IgD-negative memory B cell (primary cell): ENCODE measurements at regions not wholly inside any gene's neighbourhood (a gene's known extent, or its start where the extent isn't known, plus 50 kb on each side); places are given as distances from the start of the nearest gene placed in this dataset.
"Not testable (repeated sequence)": the region's sequence is repeated elsewhere in the genome, so short reads cannot be mapped to it uniquely, and the experiment has no call there.

Source experiments
- H3K27ac Mint-ChIP-seq, 3 donors: one replicate each; pipeline ENCODE4 v1.8.0; 2020 to 2022; ENCODE audit warnings: mild to moderate bottlenecking in 3 of 3, mixed read lengths in 3 of 3, moderate library complexity in 1 of 3
- H3K27me3 Mint-ChIP-seq: one replicate; pipeline ENCODE4 v1.8.0; 2021; ENCODE audit warnings: mixed read lengths
- H3K36me3 Mint-ChIP-seq: one replicate; pipeline ENCODE4 v1.8.0; 2020; ENCODE audit warnings: mild to moderate bottlenecking, mixed read lengths
- H3K4me1 Mint-ChIP-seq, 3 donors: one replicate each; pipeline ENCODE4 v1.8.0; 2020 to 2022; ENCODE audit warnings: mixed read lengths in 3 of 3, mild to moderate bottlenecking in 1 of 3
- H3K4me3 Mint-ChIP-seq, 4 donors: one replicate each; pipeline ENCODE4 v1.8.0; 2020 to 2022; ENCODE audit warnings: mild to moderate bottlenecking in 4 of 4, mixed read lengths in 4 of 4, moderate library complexity in 3 of 4
- H3K9me3 Mint-ChIP-seq, 3 donors: one replicate each; pipeline ENCODE4 v1.8.0; 2020 to 2021; ENCODE audit warnings: mixed read lengths in 3 of 3, mild to moderate bottlenecking in 1 of 3

DNA sequence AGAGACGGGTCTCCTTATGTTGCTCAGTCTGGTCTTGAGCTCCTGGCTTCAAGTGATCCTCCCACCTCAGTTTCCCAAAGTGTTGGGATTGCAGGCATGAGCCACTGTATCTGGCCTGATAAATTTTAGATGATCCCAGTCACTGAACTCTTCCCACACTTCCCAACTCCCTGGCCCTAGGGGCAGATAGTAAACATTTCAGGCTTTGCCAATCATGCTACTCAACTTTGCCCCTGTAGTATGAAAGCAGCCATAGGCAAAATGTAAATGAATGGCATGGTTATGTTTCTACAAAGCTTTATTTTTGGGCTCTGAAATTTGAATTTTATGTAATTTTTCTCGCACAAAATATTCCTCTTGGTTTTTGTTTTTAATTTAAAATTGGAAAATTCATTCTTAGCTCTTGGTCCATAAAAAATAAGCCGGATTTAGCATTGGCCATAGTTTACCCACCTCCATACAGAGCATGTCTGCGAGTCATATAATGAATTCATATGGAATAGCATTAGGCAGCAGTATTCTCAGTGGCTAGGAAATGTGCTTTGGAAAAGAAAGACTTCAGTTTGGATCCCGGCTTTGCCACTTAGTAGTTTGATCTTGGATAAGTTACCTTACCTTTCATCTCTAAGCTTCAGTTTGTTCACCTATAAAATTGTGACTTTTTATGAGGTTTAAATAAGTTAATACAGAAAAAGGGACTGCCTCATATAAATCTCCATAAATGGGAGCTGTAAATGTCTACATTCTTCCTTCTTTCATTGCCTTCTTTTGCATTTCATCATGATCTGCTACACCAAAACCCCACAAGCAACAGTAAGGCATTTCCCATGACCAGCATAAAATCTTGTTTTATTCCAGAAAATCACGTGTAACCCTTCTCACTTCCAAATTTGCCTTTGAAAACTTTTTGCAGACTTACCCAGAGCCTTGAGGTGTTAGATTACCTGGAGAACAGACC, 360.3 kb upstream of the TPM1 start:
- Mint-ChIP-seq H3K4me3 (no peak overlapping the region), H3K4me1 (no peaks in the 10 kb centered on the region), H3K36me3 (peaks cover 4% of the 10 kb centered on the region), H3K9me3 (peaks cover 0 to 4% (median 2%) of the 10 kb centered on the region in 3 donors), H3K27me3 (peaks cover 4% of the 10 kb centered on the region), H3K27ac (no peak overlapping the region)

DNA sequence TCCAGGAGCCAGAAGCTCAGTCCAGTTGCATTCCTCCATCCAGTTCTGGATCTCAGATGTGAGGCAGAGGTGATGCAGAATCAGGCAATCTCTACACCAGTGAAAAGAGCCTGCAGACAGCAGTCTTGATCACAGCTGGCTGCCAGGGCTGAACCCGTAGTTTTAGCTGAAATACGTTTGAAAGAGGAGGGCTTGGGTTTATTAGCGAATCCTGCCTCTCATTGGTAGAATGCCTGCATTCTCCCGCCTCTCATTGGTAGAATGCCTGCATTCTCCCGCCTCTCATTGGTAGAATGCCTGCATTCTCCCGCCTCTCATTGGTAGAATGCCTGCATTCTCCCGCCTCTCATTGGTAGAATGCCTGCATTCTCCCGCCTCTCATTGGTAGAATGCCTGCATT, 359.4 kb upstream of the TPM1 start:
- H3K4me3 Mint-ChIP-seq, H3K27ac Mint-ChIP-seq, H3K9me3 Mint-ChIP-seq: not testable (repeated sequence)

DNA sequence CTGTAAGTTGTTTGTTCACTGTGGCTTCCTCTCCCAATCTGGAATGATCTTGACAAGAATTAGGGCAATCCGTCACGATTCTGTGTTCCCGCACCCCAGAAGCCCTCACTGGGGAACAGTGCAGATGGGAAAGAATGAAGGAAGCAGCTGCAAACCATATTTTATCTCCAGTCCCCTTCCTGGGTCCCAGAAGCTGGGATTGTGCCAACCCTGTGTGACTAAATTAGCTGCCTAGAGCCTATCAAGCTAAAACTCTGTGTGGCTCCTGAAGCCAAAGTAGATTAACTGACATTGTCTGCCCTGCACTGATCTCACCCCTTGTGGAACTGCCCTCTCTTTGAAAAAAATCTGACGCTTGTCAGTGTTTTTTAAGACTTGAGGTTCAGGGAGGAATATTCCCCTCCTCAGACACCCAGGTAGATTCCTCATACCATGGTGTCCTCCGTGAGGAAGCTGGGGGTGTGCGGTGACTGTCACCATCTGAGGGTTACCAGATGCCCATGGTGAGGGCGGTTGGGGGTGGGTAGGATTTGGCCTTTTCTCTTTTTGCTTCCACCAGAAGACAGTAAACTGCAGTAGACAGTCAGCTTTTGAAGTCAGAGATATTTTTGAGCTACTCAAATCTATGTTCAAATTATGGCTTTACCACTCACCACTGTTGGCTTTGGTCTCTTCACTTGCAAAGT, 358.3 kb upstream of the TPM1 start:
- Mint-ChIP-seq H3K9me3 (peaks cover 0 to 4% (median 2%) of the 10 kb centered on the region in 3 donors), H3K4me3 (no peak overlapping the region), H3K27ac (no peak overlapping the region), H3K4me1 (no peaks in the 10 kb centered on the region), H3K36me3 (peaks cover 3% of the 10 kb centered on the region), H3K27me3 (peaks cover under 1% of the 10 kb centered on the region)

More for the DNA sequence above, 359.4 kb upstream of the TPM1 start:
- H3K27me3 Mint-ChIP-seq, H3K36me3 Mint-ChIP-seq, H3K4me1 Mint-ChIP-seq: not testable (repeated sequence)

DNA sequence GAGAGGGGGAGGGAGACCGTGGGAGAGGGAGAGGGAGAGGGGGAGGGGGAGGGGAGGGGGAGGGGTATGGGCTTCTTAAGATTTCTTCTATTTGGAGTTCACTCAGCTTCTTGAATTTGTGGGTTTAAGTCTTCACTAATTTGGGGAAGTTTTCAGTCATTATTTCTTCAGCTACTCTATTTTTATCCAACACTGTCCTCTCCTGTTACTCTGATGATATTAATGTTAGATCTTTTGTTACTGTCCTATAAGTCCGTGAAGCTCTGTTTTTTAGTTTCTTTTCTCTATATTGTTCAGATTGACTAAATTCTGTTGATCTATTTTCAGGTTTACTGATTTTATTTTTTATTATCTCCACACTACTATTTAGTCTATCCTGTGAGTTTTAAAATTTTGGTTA, 351.5 kb upstream of the TPM1 start:
- no peaks in the 10 kb centered on the region for H3K36me3 Mint-ChIP-seq
- no peak overlapping the region for H3K4me3 Mint-ChIP-seq
- no peak overlapping the region for H3K27ac Mint-ChIP-seq
- H3K4me1 Mint-ChIP-seq, result no peaks in the 10 kb centered on the region
- H3K9me3 Mint-ChIP-seq, result peaks cover 0 to 3% (median 0%) of the 10 kb centered on the region in 3 donors
- no peaks in the 10 kb centered on the region for H3K27me3 Mint-ChIP-seq

DNA sequence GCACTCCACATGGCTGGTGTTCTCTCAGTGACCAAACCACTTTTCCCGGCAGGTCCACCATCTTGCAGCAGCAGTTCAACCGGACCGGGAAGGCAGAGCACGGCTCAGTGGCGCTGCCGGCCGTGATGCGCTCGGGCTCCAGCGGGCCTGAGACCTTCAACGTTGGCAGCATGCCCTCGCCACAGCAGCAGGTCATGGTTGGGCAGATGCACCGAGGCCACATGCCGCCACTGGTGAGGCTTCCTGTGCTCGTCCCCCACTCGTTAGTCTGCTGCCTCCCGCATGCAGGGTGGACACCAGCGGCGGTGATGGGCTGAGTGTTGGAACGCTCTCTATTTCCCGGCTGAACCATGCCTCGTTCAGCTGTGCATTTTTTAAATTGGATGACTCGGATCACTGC, 344.9 kb upstream of the TPM1 start:
- H3K4me3 Mint-ChIP-seq, result no peak overlapping the region
- no peak overlapping the region for H3K27ac Mint-ChIP-seq
- H3K9me3 Mint-ChIP-seq, result no peaks in the 10 kb centered on the region
- H3K27me3 Mint-ChIP-seq, result no peaks in the 10 kb centered on the region
- no peaks in the 10 kb centered on the region for H3K4me1 Mint-ChIP-seq
- H3K36me3 Mint-ChIP-seq, result no peaks in the 10 kb centered on the region

DNA sequence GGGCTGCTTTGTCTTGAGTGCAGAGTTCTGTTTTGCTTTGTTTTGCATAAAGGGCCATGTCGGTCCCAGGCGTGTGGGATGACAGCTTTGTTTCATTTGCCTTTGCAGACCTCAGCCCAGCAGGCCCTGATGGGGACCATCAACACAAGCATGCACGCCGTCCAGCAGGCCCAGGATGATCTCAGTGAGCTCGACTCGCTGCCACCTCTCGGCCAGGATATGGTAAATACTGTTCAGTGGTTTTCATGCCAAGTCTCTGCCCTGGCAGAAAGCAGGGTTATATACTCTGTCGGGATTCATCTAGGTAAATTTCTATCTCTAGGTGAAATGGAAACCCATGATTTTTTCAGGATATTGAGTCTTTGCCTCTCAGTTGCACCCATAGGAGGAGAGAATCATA, 343.9 kb upstream of the TPM1 start:
- H3K4me1 Mint-ChIP-seq, result no peaks in the 10 kb centered on the region
- no peaks in the 10 kb centered on the region for H3K36me3 Mint-ChIP-seq

DNA sequence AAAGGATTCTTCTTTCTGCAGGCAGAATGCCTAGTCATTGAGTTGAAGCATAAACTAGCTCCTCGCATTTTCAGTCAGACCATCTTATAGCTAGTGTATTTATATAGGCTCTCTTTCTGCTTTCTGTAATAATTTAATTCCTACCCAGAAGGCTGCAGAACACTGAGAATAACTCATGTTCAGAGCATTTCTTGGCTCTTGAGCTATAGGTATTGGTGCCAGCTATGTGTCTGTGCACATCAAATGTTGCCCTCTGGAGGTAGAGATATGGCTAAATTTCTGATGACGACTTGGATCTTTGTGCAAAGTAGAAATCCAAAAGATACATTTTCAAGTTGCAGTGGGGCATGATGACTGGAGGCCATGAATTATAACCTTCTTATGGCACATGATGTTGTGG, 336.2 kb upstream of the TPM1 start:
- H3K9me3 Mint-ChIP-seq, result no peaks in the 10 kb centered on the region
- H3K4me1 Mint-ChIP-seq, result no peaks in the 10 kb centered on the region
- H3K27ac Mint-ChIP-seq, result no peak overlapping the region
- no peaks in the 10 kb centered on the region for H3K27me3 Mint-ChIP-seq
- peaks cover 4% of the 10 kb centered on the region for H3K36me3 Mint-ChIP-seq
- H3K4me3 Mint-ChIP-seq, result no peak overlapping the region

More for the DNA sequence above, 343.9 kb upstream of the TPM1 start:
- Mint-ChIP-seq H3K9me3 (no peaks in the 10 kb centered on the region), H3K4me3 (no peak overlapping the region), H3K27me3 (no peaks in the 10 kb centered on the region), H3K27ac (no peak overlapping the region)

DNA sequence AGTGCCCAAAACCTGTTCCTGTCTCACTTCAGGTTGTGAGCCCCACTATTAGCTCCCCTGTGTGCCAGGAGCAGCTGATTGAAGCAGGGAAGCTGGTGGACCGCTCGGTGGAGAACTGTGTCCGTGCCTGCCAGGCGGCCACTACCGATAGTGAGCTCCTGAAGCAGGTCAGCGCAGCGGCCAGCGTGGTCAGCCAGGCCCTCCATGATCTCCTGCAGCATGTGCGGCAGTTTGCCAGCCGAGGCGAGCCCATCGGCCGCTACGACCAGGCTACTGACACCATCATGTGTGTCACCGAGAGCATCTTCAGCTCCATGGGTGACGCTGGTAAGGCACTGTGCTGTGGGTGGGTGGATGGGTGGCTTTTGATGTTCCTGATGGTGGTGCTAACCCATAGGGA, 334.1 kb upstream of the TPM1 start:
- Mint-ChIP-seq H3K27ac (no peak overlapping the region), H3K27me3 (no peaks in the 10 kb centered on the region), H3K9me3 (no peaks in the 10 kb centered on the region)

DNA sequence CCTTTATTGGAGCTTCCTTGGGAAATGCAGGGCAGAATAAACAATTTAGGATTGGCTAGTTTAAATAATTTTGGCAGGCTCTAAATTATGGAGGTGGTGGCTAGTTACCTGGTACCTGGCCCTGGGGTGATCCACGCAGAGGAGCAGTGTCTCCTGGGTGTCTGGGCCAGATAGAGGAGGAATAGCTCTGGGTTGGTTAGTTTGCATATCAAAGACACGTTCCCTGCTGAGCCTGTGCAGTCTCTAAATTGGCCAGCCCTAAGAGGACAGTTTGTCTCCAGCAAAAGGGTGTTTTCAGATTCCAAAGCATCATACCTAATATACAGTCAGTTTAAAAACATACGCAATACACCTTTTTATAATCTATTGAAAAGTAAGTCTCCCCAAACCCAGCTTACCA, 333.3 kb upstream of the TPM1 start:
- Mint-ChIP-seq H3K27me3 (no peaks in the 10 kb centered on the region), H3K9me3 (no peaks in the 10 kb centered on the region), H3K4me3 (no peak overlapping the region), H3K4me1 (no peaks in the 10 kb centered on the region), H3K36me3 (peaks cover 4% of the 10 kb centered on the region), H3K27ac (no peak overlapping the region)

More for the DNA sequence above, 334.1 kb upstream of the TPM1 start:
- Mint-ChIP-seq H3K4me1 (no peaks in the 10 kb centered on the region), H3K36me3 (peaks cover 4% of the 10 kb centered on the region), H3K4me3 (no peak overlapping the region)

DNA sequence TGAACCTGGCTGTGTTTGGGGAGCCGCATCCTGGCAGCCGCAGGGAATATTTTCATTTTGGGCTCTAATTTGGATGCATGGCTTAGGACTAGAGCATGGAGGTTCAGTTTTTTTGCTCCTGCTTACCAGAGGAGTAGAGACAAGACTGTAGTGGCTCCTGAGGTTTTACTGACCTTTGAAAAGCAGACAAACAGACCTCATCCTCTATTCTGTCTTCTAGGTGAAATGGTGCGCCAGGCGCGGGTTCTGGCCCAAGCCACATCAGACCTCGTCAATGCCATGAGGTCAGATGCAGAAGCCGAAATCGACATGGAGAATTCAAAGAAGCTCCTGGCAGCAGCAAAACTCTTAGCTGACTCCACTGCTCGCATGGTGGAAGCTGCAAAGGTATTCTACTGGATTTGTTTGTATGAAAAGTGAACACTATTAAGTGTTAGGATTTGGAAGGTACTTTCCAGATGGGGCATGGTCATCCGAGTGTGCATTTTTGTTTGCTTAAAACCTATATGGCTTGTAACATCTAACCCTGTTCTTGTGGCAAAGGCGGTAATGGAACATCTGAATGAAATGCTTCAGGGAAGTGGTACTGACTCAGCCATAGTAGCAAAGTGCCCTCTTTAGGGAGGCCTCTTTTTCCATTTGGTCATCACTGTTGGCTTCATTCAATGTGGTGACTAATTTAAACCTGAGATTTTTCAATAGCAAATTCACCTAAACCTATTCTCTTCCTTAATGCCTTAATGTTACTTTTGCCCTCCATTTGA, 330.7 kb upstream of the TPM1 start:
- Mint-ChIP-seq H3K27me3 (no peaks in the 10 kb centered on the region), H3K4me1 (no peaks in the 10 kb centered on the region), H3K9me3 (no peaks in the 10 kb centered on the region), H3K4me3 (no peak overlapping the region), H3K36me3 (peaks cover 4% of the 10 kb centered on the region), H3K27ac (no peak overlapping the region)

DNA sequence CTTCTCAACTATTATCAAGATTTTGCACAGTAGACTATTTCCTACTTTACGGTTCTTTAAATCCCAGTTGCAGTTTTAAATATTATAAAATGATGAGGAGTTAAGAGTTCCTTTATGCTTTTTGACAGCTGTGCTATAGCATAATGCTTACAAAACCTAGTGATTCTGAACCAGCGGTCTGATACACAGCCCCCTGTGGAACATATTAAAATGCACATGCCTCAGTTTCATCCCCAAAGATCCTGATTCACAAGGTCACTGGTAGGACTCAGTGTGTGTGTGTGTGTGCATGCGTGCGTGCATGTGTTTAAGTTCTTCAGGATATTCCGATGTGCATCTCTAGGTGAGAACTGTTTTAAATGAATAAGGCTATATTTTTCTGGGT, 330.1 kb upstream of the TPM1 start:
- Mint-ChIP-seq H3K27me3 (no peaks in the 10 kb centered on the region), H3K36me3 (peaks cover 4% of the 10 kb centered on the region), H3K4me3 (no peak overlapping the region), H3K27ac (no peak overlapping the region), H3K4me1 (no peaks in the 10 kb centered on the region), H3K9me3 (no peaks in the 10 kb centered on the region)

DNA sequence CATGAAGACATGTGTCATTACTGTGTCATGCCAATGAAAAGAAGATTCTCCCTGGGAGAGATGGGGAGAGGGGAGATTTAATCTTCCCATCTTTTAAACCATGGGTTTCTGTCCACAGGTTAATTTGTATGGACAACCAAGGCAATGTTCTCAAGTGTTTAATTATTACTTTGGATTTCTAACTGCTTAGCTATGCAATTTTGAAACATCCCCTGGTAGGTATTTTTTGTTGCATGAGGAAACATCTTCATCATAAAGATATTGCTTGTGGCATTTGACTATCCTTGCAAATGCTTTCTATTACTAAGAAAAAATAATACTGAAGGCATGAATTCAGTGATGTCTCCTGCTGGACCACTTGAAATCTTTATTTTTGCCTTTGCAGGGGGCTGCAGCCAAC, 326.6 kb upstream of the TPM1 start:
- no peak overlapping the region for H3K4me3 Mint-ChIP-seq
- no peaks in the 10 kb centered on the region for H3K36me3 Mint-ChIP-seq
- H3K9me3 Mint-ChIP-seq, result no peaks in the 10 kb centered on the region
- no peak overlapping the region for H3K27ac Mint-ChIP-seq
- no peaks in the 10 kb centered on the region for H3K27me3 Mint-ChIP-seq
- no peaks in the 10 kb centered on the region for H3K4me1 Mint-ChIP-seq

DNA sequence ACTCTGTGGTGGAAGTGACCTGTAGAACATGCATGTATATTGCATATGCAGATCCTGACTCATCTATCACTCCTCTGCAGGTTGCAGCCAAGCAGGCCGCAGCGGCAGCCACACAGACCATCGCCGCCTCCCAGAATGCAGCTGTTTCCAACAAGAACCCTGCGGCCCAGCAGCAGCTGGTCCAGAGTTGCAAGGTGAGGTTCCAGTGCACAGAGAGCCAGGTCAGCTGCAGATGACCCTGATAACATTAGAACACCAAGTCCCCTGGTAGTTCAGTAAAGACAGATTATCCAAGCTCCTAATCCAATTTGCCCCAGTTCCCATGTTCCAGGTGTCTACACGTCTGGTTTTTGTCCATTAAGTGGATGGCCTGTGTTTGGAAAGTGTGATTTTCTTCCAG, 325.1 kb upstream of the TPM1 start:
- no peaks in the 10 kb centered on the region for H3K9me3 Mint-ChIP-seq
- no peaks in the 10 kb centered on the region for H3K4me1 Mint-ChIP-seq
- no peak overlapping the region for H3K4me3 Mint-ChIP-seq
- H3K27me3 Mint-ChIP-seq, result no peaks in the 10 kb centered on the region
- no peaks in the 10 kb centered on the region for H3K36me3 Mint-ChIP-seq
- no peak overlapping the region for H3K27ac Mint-ChIP-seq

DNA sequence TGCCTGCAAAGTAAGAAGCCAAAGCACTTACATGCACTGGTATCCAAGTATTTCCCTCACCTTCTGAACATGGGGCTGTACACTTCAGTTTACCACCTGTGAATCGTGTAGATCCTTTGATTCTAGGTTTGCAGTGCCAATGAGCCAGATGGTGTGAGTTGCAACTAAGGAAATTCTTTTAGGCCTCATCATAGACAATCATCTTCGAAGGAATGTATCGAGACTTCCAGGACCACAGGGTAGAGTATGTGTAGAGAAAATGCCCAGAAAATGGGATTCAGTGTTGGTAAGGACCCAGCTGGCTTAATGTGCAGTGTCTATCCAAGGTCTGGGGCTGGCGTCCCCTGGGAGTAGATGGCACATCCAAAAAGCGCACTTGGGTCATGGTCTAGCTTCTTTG, 323.2 kb upstream of the TPM1 start:
- Mint-ChIP-seq H3K9me3 (no peaks in the 10 kb centered on the region), H3K27ac (no peak overlapping the region), H3K36me3 (no peaks in the 10 kb centered on the region), H3K4me1 (no peaks in the 10 kb centered on the region), H3K27me3 (no peaks in the 10 kb centered on the region), H3K4me3 (no peak overlapping the region)

DNA sequence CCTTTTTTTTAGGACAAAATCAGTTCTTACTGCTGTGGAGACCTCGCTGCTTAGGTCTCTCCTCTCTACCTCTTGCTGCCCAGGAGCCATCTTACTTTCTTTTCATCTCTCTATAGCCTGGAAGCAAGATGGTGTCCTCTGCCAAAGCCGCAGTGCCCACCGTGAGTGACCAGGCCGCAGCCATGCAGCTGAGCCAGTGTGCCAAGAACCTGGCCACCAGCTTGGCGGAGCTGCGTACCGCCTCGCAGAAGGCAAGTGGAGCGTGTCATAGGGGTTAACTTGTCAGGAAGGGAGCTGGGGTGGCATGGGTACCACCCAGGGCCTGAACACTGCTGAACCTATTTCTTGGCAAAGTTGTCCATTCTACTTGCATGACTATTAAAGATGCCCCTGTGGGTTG, 320.3 kb upstream of the TPM1 start:
- Mint-ChIP-seq H3K27ac (no peak overlapping the region), H3K4me1 (no peaks in the 10 kb centered on the region), H3K4me3 (no peak overlapping the region), H3K9me3 (no peaks in the 10 kb centered on the region), H3K27me3 (no peaks in the 10 kb centered on the region), H3K36me3 (no peaks in the 10 kb centered on the region)
